Urothelium cell line (cell line): ENCODE measurements at regions not wholly inside any gene's neighbourhood (a gene's known extent, or its start where the extent isn't known, plus 50 kb on each side); places are given as distances from the start of the nearest gene placed in this dataset.

ENCODE experiments used
- DNase-seq: peaks from one replicate; pipeline ENCODE4 v3.0.0; 2011; ENCODE audit warnings: low spot score, mixed read lengths
- FAIRE-seq: peaks from 2 replicates; lab custom pipeline; 2011; peaks lifted over from hg19 to GRCh38; lab: Jason Lieb, UNC

DNA sequence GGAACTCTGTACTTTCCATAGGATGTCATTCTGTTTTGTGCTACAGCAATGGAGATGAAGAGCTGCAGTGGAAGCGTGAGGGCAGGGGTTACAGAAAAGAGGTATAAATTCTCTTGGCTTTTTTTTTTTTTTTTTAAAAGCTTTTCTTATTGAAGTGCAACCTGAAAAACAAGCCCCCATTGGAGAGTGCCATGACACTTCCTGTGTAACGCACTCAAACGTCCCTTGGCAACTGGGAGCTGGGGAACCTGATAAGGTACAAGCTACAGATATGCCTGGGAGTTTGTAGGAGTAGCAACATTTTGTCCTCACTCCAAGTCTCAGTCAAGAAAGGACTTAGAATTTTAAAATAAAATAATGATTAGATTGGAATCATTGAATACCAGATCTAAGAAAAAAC is 512.1 kb downstream of the RPS24 start:
- no peak for DNase-seq
- FAIRE-seq: no peak

- DNase-seq (no peak), FAIRE-seq (no peak)
Measured at GRCh38 chr10:78547397-78547796, 513.7 kb downstream of the RPS24 start.

GRCh38 chr10:78547905-78548304 is 514.2 kb downstream of the RPS24 start:
- no peak for FAIRE-seq
- DNase-seq: no peak

DNA sequence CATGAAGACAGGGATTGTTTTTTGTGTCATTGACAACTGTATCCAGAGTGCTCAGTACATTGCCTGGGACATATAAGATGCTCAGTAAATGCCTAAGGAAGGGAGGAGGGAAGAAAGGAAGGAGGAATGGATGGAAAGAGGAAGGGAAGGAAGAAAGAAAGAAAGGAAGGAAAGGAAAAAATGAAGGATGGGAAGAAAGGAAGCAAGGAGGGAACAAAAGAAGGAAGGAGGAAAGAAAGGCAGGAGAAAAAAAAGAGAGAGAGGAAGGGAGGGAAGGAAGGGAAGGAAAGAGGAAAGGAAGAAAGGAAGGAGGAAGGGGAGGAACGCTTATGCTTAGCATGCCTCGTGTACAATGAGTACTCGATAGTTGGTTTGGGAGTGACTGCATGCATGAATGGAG is 514.7 kb downstream of the RPS24 start:
- FAIRE-seq: no peak
- DNase-seq: no peak

DNA sequence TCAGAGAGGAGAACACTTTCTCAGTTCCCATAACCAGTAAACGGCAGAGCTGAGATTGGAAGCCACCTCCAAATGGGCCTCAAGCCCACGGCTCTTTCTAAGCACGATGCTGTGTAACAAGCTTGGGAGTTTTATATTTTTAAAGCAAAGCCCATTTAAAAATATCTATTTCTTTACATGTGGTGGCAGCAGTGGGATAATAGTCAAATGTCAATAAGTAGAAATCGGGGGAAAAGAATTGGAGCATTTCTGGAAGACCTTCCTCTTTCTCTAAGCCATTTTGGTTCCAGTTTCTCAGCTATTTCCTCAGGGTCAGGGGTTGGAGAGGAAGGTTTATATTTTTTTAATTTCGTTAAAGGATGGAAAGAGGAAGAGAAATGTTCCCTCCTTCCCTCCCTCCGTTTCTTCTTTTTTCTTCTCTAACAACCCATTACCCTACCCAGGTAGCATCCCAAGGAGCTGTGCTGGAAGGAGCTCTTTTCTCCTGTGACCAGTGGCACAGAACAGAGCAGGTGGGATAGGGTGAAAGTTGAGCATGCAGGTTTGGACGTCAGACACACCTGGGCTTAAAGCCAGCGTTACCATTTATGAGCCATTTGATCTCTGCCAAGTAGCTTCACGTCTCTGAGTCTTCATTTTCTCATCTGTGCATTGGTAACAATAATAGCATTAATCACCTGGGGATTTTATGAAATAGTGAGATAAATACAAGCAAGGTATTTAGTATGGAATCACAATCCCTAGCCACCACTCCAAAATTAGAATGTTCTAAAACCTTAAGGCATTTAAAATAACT is 515.7 kb downstream of the RPS24 start:
- DNase-seq (no peak), FAIRE-seq (no peak)

DNA sequence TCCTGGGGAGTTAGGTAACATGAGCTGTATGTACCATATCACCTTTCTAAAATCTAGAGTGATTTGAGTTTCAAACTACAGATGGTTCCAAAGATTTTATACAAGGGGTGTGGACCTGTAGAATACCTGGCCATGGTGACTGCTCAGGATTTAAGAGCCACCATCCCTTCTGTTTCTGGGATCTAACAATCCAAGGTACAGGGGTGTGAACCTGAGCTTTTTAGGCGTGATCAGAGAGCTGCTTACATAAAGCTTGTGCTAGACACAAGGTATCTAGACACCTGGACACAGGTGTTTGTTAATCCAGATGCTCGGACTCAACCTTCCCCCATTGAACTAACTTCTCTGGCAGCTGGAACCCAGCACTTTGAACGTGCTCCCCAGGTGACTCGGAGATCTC is 516.4 kb downstream of the RPS24 start:
- FAIRE-seq (no peak), DNase-seq (no peak)

DNA sequence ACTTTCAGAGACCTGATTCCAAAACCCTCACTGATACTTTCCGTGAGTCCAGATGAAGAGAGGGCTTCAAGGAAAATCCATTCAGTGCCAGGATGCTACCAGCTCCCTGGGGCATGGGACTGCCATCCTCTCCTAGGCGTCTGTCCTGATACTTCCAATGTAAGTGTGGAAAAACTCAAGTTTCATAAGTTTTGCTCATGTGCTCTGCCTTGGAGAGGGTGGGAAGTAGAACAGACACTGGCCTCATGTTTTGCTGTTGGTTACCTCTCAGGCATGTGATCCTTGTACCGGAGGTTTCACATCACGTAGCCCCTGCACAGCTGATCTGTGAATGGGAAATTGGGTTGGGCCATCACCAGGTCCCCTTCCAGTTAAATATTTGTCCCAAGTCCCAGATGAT is 517.1 kb downstream of the RPS24 start:
- DNase-seq: no peak
- no peak for FAIRE-seq

DNA sequence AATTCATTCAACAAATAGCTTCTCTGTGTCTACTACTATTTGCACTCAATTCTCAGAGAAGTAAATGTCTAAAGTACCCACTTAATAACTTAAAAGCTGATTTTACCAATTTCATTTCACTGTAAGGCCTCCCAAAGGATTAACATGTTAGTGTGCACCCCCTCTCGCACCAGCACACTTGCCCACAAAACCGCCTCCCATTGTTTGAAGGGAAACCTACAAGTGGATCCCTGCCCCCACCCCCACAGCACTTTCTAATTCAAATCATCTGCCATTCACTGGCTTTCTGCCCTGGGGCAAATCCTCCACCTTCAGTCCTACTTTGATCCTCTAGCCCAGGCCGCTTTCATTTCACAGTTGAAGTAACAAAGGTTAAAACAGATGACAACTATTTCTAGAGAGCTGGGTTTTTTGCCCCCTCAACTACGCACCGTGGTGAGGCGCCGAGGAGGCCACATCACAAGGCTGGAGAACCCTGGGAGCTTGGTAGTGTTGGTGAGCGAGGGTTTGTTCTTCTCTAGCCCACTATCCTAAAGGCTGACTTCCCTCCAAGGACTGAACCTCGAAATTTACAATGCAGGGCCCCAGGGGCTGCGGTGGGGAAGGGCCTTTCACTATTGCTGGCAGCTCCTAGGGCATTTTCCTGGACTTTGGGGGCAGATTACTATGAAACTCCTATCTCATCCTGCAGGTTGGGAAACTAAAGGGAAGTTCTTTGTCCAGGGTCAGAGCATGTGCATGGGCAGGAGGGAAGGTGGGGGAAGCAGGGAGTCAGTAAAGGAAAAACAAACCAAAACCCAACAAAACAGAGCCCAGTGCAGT is 517.4 kb upstream of the ZMIZ1 start:
- no peak for FAIRE-seq
- no peak for DNase-seq

GRCh38 chr10:78552261-78552811 is 516.4 kb upstream of the ZMIZ1 start:
- no peak for DNase-seq
- FAIRE-seq: peak; percentile 40

- DNase-seq: no peak
- FAIRE-seq: no peak
Measured at GRCh38 chr10:78553792-78554191, 515.0 kb upstream of the ZMIZ1 start.

DNA sequence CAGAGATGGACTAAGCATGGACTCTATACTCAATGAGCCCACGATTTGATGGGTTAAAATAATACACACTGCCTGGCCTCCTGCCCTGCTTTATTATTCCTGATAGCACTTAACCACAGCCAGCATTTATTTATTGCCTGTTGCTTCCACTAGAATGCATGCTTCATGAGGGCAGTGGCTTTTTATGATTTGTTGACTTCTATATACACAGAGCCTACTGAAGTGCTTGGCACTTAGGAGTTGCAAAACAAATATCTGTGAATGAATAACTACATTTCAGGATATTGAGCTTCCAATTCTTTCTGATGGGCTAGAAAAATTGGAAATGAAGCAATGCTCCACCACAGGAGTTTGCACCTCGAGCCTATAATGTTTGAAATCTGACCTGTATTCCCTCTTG is 513.6 kb upstream of the ZMIZ1 start:
- DNase-seq: no peak
- FAIRE-seq: no peak

GRCh38 chr10:78556705-78557432 is 511.9 kb upstream of the ZMIZ1 start:
- no peak for FAIRE-seq
- DNase-seq: no peak

DNA sequence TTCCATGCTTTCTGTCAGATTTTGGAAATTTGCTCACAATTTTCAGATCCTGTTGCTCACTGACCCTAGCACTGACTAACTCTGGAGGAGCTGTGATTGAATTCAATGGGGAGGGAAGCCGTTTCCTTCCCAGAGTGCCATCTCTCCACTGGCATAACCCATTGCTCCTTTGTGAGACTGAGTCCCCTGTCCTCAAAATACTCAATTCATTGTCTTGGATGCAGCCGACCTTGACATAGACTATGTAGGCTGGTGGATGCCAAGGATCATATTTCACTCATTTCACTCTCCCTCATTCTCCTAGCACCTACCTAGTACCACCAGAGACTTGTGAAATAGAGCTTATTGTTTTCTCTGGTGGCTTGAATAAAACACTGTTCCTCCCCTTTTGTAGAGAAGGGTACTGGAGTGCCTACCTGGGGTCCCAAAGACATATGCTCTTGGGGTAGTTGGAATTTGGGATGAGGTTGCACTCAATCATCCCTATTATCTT is 511.3 kb upstream of the ZMIZ1 start:
- DNase-seq (no peak), FAIRE-seq (no peak)

DNA sequence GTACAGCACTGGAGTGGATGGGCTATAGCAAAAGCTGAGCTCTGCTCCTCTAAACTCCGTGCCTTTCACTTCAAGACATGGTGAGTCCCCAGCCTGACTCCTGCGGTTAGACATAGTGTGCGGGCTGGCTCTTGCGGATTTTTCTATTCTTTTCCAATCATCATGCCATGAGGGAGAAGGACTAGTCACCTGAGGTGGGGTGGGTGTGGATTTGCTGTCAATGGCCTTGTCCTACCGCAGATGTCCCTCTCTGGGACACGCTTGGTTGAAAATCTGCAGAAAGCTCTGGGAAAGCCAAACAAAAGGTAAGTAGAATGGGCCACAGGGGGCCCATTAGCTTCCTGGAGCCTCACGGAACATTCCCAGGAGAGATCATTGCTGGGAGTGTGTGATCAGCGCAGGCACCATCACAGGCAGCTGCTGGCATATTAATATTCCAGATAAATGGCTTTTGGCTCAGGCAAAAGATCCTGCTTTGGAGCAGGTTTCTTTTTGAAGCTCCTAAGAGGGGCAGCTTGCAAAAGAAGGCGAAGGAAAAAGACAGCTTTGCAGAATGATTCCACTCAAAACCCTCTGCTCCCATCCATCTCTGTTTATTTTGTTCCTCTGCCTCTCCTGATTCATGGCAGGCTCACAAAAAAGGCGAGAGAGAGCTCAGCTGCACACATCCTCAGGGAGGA is 509.0 kb upstream of the ZMIZ1 start:
- DNase-seq: no peak
- FAIRE-seq: no peak

- no peak for FAIRE-seq
- DNase-seq: no peak
Measured at GRCh38 chr10:78560341-78560688, 508.5 kb upstream of the ZMIZ1 start.

DNA sequence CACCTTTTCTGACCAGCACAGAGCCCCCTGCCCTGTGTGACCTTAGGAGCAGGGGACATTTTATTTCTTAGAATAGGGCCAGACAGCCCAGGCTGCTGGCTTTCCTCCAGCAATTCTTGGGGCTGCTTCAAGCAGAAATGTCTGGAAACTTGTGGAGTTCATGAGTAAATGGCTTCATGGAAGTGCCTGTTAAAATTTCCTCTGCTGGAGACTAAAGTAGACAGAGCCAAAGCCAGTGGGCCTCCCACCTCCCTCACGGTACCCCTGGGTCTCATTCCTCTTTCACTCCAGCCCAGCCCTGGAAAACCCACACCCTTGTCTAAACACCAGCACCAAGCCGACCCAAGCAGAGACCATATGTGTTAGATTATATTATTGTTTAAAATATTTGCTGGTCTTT is 505.5 kb upstream of the ZMIZ1 start:
- FAIRE-seq (no peak), DNase-seq (no peak)

DNA sequence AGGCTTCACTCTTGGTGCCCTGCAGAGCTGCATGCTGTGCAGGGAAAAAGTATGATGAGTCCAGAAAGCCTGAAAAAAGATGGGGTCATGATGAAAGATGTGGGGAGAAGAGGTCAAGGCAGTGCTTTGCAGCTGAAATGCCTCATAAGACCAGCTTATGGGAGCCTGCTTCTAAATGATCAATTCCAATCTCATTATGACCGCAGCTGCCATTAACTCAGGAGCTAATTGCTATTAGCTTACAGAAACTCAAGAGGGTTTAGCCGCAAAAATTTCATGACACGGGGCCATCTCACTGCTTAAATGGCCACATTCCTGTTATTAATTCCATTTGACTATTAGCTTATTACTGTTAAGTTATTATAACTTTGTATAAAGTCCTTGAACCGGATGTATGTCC is 502.9 kb upstream of the ZMIZ1 start:
- DNase-seq (no peak), FAIRE-seq (no peak)

DNA sequence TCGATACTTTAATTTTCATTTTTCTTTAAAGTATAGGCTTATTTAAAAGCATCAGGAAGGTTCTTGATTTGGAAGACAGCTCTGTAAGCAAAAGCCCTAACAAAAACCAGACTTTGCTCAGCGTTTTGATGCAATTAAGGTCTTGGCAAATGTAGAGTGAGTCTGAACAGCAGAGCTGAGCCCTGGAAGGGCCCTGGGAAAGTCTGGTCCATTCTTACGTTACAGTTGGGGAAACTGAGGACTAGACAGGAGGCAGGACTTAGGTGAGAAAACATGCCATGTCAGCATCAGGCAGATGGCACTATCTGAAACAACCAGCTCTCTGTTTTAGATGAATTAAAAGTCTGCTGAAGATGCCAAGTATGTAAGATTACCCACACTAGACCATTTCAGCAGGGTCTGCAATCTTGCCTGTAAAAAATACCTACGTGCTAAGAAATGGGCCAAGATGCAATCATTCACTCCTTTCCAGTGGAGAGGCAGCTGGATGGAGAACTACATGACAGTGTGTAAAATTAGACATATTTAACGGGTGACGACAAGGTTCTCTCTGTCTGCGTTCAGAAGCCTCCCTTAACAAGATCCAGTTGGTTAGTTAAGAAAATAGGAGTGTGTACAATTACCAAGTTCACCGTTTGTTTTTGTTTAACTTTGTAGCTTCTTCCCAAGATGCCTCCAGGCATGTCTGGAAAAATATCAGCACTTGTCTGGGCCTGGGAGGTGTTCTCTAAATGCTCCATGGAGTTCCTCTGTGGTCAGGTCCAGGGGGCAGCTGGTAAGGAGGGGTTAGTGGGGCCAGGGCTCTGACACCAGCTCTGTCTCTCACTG is 502.3 kb upstream of the ZMIZ1 start:
- FAIRE-seq (no peak), DNase-seq (no peak)

GRCh38 chr10:78567680-78568455 is 500.9 kb upstream of the ZMIZ1 start:
- no peak for DNase-seq
- no peak for FAIRE-seq
